Endothelial cell (in vitro differentiated cells): ENCODE measurements at regions not wholly inside any gene's neighbourhood (a gene's known extent, or its start where the extent isn't known, plus 50 kb on each side); places are given as distances from the start of the nearest gene placed in this dataset.

Experiments used
- DNase-seq: peaks from one replicate; pipeline ENCODE4 v3.0.0; 2021; ENCODE audit warnings: low spot score
- H3K27ac Mint-ChIP-seq: one replicate; pipeline ENCODE4 v1.8.0; 2021; ENCODE audit warnings: mixed read lengths, inconsistent platforms; ENCODE audit not compliant: unreplicated experiment
- H3K27me3 Mint-ChIP-seq: one replicate; pipeline ENCODE4 v1.8.0; 2021; ENCODE audit warnings: mild to moderate bottlenecking, moderate library complexity, mixed read lengths, inconsistent platforms; ENCODE audit not compliant: unreplicated experiment
- H3K36me3 Mint-ChIP-seq: one replicate; pipeline ENCODE4 v1.8.0; 2021; ENCODE audit warnings: mild to moderate bottlenecking, low read depth, mixed read lengths, inconsistent platforms; ENCODE audit not compliant: unreplicated experiment
- H3K4me1 Mint-ChIP-seq: one replicate; pipeline ENCODE4 v1.8.0; 2021; ENCODE audit warnings: mild to moderate bottlenecking, mixed read lengths, inconsistent platforms; ENCODE audit not compliant: unreplicated experiment
- H3K4me3 Mint-ChIP-seq: one replicate; pipeline ENCODE4 v1.8.0; 2021; ENCODE audit warnings: mild to moderate bottlenecking, mixed read lengths, inconsistent platforms; ENCODE audit not compliant: unreplicated experiment
- H3K9me3 Mint-ChIP-seq: one replicate; pipeline ENCODE4 v1.8.0; 2021; ENCODE audit warnings: mixed read lengths, inconsistent platforms; ENCODE audit not compliant: unreplicated experiment
- TF ChIP-seq, protein P1 (sequence below): fragments of 200-600 bp; sonication (generic); IDR thresholded peaks from one replicate; pipeline ENCODE4 v1.5.0; 2021; ENCODE audit warnings: antibody characterized with exemption; ENCODE audit not compliant: unreplicated experiment

- Mint-ChIP-seq H3K4me1 (peaks cover 4% of the 10 kb centered on the region), H3K27me3 (peaks cover 4% of the 10 kb centered on the region), H3K36me3 (no peaks in the 10 kb centered on the region), H3K27ac (no peak overlapping the region), H3K9me3 (no peaks in the 10 kb centered on the region), H3K4me3 (no peak overlapping the region)
- TF ChIP-seq, protein P1, sequence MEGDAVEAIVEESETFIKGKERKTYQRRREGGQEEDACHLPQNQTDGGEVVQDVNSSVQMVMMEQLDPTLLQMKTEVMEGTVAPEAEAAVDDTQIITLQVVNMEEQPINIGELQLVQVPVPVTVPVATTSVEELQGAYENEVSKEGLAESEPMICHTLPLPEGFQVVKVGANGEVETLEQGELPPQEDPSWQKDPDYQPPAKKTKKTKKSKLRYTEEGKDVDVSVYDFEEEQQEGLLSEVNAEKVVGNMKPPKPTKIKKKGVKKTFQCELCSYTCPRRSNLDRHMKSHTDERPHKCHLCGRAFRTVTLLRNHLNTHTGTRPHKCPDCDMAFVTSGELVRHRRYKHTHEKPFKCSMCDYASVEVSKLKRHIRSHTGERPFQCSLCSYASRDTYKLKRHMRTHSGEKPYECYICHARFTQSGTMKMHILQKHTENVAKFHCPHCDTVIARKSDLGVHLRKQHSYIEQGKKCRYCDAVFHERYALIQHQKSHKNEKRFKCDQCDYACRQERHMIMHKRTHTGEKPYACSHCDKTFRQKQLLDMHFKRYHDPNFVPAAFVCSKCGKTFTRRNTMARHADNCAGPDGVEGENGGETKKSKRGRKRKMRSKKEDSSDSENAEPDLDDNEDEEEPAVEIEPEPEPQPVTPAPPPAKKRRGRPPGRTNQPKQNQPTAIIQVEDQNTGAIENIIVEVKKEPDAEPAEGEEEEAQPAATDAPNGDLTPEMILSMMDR: no peak
- no peak for DNase-seq
Measured at GRCh38 chr9:97759581-97760288, 62.6 kb upstream of the XPA start.

DNA sequence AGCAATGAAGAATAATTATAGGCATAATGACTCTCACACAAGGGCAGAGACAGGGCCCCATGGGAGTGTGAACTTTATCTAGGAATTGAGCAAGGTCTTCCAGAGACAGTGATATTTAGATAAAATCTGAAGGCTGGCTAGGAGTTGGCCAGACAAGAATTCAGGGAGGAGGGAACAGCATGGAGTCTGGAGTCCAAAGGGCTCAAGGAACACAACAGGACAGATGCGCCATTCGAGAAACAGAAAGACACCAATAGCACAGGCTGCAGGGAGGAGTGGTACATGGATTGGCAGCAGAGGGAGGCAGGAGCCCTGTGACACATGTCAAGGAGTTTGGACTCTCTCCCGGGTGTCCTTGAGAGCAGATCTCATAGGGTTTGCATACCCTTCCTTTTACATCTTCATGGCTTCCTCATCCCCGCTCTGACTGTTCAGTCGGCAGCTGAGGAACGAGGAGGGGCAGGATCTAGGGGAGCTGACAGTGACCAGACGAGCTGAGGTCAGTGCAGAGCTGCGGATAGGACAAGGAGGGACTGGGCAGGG lies 64.0 kb upstream of the XPA start:
- Mint-ChIP-seq H3K27ac (no peak overlapping the region), H3K4me1 (peaks cover 4% of the 10 kb centered on the region), H3K4me3 (no peak overlapping the region), H3K27me3 (peaks cover 4% of the 10 kb centered on the region), H3K9me3 (no peaks in the 10 kb centered on the region), H3K36me3 (no peaks in the 10 kb centered on the region)
- no peak for DNase-seq
- TF ChIP-seq, protein P1: no peak

- no peak overlapping the region for H3K27ac Mint-ChIP-seq
- DNase-seq: no peak
- TF ChIP-seq, protein P1: no peak
- H3K4me1 Mint-ChIP-seq: peaks cover 4% of the 10 kb centered on the region
- H3K27me3 Mint-ChIP-seq: peaks cover 6% of the 10 kb centered on the region
- no peaks in the 10 kb centered on the region for H3K9me3 Mint-ChIP-seq
- H3K4me3 Mint-ChIP-seq: no peak overlapping the region
- H3K36me3 Mint-ChIP-seq: no peaks in the 10 kb centered on the region
Measured at GRCh38 chr9:97761879-97762278, 64.7 kb upstream of the XPA start.

- no peaks in the 10 kb centered on the region for H3K36me3 Mint-ChIP-seq
- no peak for DNase-seq
- H3K27ac Mint-ChIP-seq: no peak overlapping the region
- no peaks in the 10 kb centered on the region for H3K9me3 Mint-ChIP-seq
- H3K27me3 Mint-ChIP-seq: peaks cover 5% of the 10 kb centered on the region
- no peaks in the 10 kb centered on the region for H3K4me1 Mint-ChIP-seq
- TF ChIP-seq, protein P1: no peak
- H3K4me3 Mint-ChIP-seq: no peak overlapping the region
Measured at GRCh38 chr9:97763874-97764273, 66.7 kb upstream of the XPA start.

DNA sequence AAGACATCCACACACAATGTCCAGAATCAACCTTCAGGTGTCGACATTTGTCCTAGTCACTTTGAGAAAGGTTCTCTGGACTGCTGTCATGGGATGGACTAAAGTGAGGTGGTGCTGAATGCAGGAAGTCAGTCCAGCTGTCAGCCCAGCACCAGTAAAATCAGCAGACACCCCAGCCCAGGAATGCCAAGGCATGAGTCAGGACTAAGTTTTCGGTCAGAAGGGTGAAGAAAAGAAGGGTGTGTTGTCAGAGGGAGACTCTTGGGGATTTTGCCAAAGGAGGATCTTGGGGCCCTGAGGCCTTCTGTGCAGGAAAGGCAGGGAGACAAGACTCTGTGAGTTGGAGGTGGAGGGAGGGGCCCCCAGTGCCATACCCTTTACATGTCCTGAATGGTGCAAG lies 69.0 kb upstream of the XPA start:
- Mint-ChIP-seq H3K36me3 (no peaks in the 10 kb centered on the region), H3K9me3 (no peaks in the 10 kb centered on the region), H3K27ac (no peak overlapping the region), H3K27me3 (peaks cover 8% of the 10 kb centered on the region), H3K4me1 (no peaks in the 10 kb centered on the region), H3K4me3 (no peak overlapping the region)
- no peak for DNase-seq
- TF ChIP-seq, protein P1: no peak
